ENCODE measurements at regions not wholly inside any gene's neighbourhood (a gene's known extent, or its start where the extent isn't known, plus 50 kb on each side); places are given as distances from the start of the nearest gene placed in this dataset.

GRCh38 chr2:111657351-111657975, 226.5 kb downstream of the ANAPC1 start:
- no peak for DNase-seq (ENCODE audit: low read depth in 1 of 2, low spot score in 2 of 2)
- peaks cover 0 to 11% (median 5%) of the 10 kb centered on the region in 4 experiments; a peak in 4 of 7 replicates for H3K4me1 ChIP-seq (replicated peaks in 1 of 4; ENCODE audit: control insufficient read depth in 3 of 4, insufficient read depth in 4 of 4, low read length in 3 of 4)
- H3K9me3 ChIP-seq (ENCODE audit: insufficient read depth in 2 of 2, low read depth in 1 of 2, low read length in 1 of 2), result no peaks in the 10 kb centered on the region; a peak in 1 of 4 replicates
- H4K20me1 ChIP-seq (replicated peaks in 1 of 2; ENCODE audit: control insufficient read depth in 1 of 2, insufficient read depth in 2 of 2, low read length in 2 of 2), result no peaks in the 10 kb centered on the region
- H3K4me2 ChIP-seq (ENCODE audit: insufficient read depth in 1 of 2, low read depth in 2 of 2, low read length in 2 of 2), result no peak overlapping the region
- no peak overlapping the region for H3K9ac ChIP-seq (replicated peaks in 1 of 4; ENCODE audit: extremely low read depth in 1 of 4, low read depth in 3 of 4, low read length in 3 of 4)
- no peak overlapping the region for H2AFZ ChIP-seq (ENCODE audit: low read length)
- H3K4me3 ChIP-seq (ENCODE audit: extremely low read depth in 1 of 4, insufficient read depth in 2 of 4, low read depth in 3 of 4, low read length in 4 of 4), result no peak overlapping the region
- no peak overlapping the region for H3K56ac ChIP-seq (replicated peaks; ENCODE audit: insufficient read length, low read depth, low read length)
- H3K14ac ChIP-seq (ENCODE audit: insufficient read length), result no peak overlapping the region
- FAIRE-seq, result no peak
- H3K4ac ChIP-seq (replicated peaks; ENCODE audit: insufficient read length, low read depth, low read length), result no peak overlapping the region
- no peak overlapping the region for H4K5ac ChIP-seq (ENCODE audit: insufficient read length, low read depth, low read length)
- H3K36me3 ChIP-seq (ENCODE audit: control insufficient read depth in 2 of 4, insufficient read depth in 4 of 4, low read length in 3 of 4), result no peaks in the 10 kb centered on the region
- H3K18ac ChIP-seq (ENCODE audit: extremely low read depth, low read length), result 0 out of 2 replicates have a peak overlapping the region, but pooled peaks have one; percentile 20
- peak overlapping the region; percentile 58; the same call in 1 of the 2 replicates for H2AK5ac ChIP-seq (ENCODE audit: low read depth, low read length)
- no peaks in the 10 kb centered on the region for H3K79me2 ChIP-seq (ENCODE audit: control insufficient read depth in 1 of 2, insufficient read depth in 2 of 2, low read length in 2 of 2)
- H2BK5ac ChIP-seq (ENCODE audit: low read depth, low read length), result no peak overlapping the region
- H3K23me2 ChIP-seq (ENCODE audit: low read depth, low read length), result no peaks in the 10 kb centered on the region
- H3K23ac ChIP-seq (ENCODE audit: insufficient read length), result no peak overlapping the region
- peak overlapping the region; percentile 73; the same call in 1 of the 2 replicates for H2BK20ac ChIP-seq (ENCODE audit: low read length)
- no peak overlapping the region for H3K27ac ChIP-seq (ENCODE audit: low read depth, low read length)
- H3K27me3 ChIP-seq (replicated peaks in 1 of 4; ENCODE audit: control insufficient read depth in 3 of 4, extremely low read depth in 1 of 4, insufficient read depth in 3 of 4, low read length in 3 of 4), result peaks cover 0 to 2% (median 0%) of the 10 kb centered on the region in 4 experiments; a peak in 1 of 7 replicates
- ChIA-PET POLR2A (ENCODE audit: partially characterized antibody) (no interaction called here), CTCF (ENCODE audit: partially characterized antibody) (interaction anchor here (1.6 kb wide), 1 partner anchor 43 kb away, joined by 4 read pairs; no protein-coding TSS in a partner anchor)
- H2BK15ac ChIP-seq (ENCODE audit: low read length), result no peak overlapping the region
- peak overlapping the region; percentile 91 for H2BK12ac ChIP-seq (ENCODE audit: low read depth, low read length)
- no peak overlapping the region for H4K8ac ChIP-seq (ENCODE audit: extremely low read depth, insufficient read depth, low read length)
- no peak overlapping the region for H2BK120ac ChIP-seq (replicated peaks; ENCODE audit: low read depth, low read length)
- 92 to 100% methylated on average over 1 to 8 of the region's 8 CpGs for WGBS, 2 experiments (ENCODE audit: extremely low coverage in 1 of 2, insufficient coverage in 1 of 2, insufficient read length in 1 of 2, insufficient replicate concordance in 2 of 2, low coverage in 1 of 2, low lambda C conversion rate in 2 of 2, missing lambda C conversion rate in 1 of 2)
- peak overlapping the region; percentile 35 for H4K91ac ChIP-seq (replicated peaks; ENCODE audit: insufficient read length, low read length)
- H3K79me1 ChIP-seq (ENCODE audit: low read depth, low read length), result no peaks in the 10 kb centered on the region
- TF ChIP-seq CHD1 (IDR thresholded peaks at IDR 0.05; ENCODE audit: low read depth, low read length) (no peak), FOSL1 (IDR thresholded peaks at IDR 0.05; ENCODE audit: insufficient read depth, low read depth, low read length) (no peak), TCF12 (IDR thresholded peaks at IDR 0.05; ENCODE audit: low read depth, low read length) (no peak), BRCA1 (IDR thresholded peaks at IDR 0.05; ENCODE audit: low read depth, low read length) (no peak), POLR2A (IDR thresholded peaks at IDR 0.05; ENCODE audit: control extremely low read depth in 1 of 2, low read depth in 2 of 2, low read length in 2 of 2) (no peak), BACH1 (IDR thresholded peaks at IDR 0.05; ENCODE audit: low read length) (no peak), MAFK (IDR thresholded peaks at IDR 0.05; ENCODE audit: low read depth, low read length) (no peak), KDM5A (IDR thresholded peaks at IDR 0.05; ENCODE audit: low read length) (no peak), ASH2L (IDR thresholded peaks at IDR 0.05; ENCODE audit: low read length) (no peak), SIRT6 (IDR thresholded peaks at IDR 0.05; ENCODE audit: low read length) (no peak), CTCF (IDR thresholded peaks at IDR 0.05; ENCODE audit: control extremely low read depth in 1 of 3, insufficient read depth in 1 of 3, low read depth in 1 of 3, low read length in 3 of 3) (no peak), MAX (IDR thresholded peaks at IDR 0.05) (no peak)

Data from H1 (cell line).